ENCODE measurements at regions not wholly inside any gene's neighbourhood (a gene's known extent, or its start where the extent isn't known, plus 50 kb on each side); places are given as distances from the start of the nearest gene placed in this dataset.
"Not testable (repeated sequence)": the region's sequence is repeated elsewhere in the genome, so short reads cannot be mapped to it uniquely, and the experiment has no call there.

DNA sequence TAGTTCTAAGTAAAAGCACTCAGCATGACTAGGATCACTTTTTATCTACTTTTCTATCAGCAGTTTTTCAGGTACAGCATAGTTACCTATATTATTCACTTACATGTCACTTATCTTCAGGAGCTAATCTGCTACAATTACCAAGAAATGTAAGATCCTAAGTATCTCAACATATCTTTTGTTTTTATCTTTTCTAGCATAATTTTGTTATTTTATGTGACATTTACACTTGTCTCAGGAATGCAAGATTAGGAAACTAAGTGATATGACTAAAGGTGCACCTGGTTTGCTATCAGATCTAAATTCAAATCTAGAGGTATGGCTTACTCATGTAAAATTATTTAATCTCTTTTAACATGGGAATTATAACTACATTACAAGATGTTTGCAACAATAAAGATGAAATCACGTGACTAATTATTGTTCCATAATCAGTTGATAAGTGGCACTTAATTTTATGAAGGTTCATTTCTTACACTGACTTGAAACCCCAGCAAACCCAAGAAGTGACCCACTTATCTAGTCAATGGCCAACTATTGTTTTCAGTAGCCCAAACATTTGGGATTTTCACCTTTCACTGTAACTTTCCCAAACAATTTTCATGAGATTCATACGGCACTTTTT lies 390.3 kb upstream of the PCDH15 start:
- H3K4me3 ChIP-seq (replicated peaks; ENCODE audit: low read depth, low read length) = no peak overlapping the region
- TF ChIP-seq, protein P1, sequence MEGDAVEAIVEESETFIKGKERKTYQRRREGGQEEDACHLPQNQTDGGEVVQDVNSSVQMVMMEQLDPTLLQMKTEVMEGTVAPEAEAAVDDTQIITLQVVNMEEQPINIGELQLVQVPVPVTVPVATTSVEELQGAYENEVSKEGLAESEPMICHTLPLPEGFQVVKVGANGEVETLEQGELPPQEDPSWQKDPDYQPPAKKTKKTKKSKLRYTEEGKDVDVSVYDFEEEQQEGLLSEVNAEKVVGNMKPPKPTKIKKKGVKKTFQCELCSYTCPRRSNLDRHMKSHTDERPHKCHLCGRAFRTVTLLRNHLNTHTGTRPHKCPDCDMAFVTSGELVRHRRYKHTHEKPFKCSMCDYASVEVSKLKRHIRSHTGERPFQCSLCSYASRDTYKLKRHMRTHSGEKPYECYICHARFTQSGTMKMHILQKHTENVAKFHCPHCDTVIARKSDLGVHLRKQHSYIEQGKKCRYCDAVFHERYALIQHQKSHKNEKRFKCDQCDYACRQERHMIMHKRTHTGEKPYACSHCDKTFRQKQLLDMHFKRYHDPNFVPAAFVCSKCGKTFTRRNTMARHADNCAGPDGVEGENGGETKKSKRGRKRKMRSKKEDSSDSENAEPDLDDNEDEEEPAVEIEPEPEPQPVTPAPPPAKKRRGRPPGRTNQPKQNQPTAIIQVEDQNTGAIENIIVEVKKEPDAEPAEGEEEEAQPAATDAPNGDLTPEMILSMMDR (IDR thresholded peaks at IDR 0.05; ENCODE audit: low read length, missing control alignments) = no peak
- DNase-seq (ENCODE audit: low read depth) = no peak

DNA sequence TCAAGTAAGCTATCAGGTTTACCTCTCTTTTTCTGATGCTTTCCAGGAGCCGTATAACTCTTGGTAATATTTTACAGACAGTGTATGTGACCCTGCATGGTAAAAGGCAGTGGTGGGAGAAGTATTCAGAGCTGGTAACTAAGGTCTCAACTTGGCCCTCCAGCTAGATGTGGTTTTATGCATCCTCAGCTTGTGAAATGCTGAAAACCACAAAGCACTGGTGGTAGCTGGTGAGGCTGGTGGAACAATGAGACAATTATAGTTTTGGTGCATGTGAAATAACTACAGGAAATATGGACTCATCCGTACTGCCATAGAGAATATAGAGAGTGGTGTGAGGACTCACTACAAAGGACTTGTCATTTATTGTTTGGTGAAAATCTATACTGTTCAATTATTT lies 383.0 kb upstream of the PCDH15 start:
- no peak for DNase-seq (ENCODE audit: low read depth)
- no peak overlapping the region for H3K4me3 ChIP-seq (replicated peaks; ENCODE audit: low read depth, low read length)
- TF ChIP-seq, protein P1 (IDR thresholded peaks at IDR 0.05; ENCODE audit: low read length, missing control alignments) = no peak

DNA sequence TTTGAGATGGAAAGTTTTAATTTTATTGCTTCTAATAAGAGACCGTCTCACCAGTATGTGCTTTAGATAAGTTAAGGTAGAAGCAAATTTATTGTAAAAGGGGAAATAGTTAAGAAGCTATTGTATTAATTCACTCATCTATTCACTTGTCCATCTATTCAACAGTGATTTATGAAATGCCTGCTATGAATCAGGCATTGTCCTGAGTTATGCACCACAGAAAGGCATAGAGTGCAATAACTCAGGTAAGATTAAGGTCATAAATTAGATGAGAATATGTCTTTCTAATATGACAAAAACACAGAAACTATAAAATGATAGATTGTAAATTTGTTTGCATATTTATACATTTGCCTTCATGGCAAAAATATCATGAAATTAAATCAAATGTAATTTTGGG lies 379.3 kb upstream of the PCDH15 start:
- TF ChIP-seq, protein P1 (IDR thresholded peaks at IDR 0.05; ENCODE audit: low read length, missing control alignments) = no peak
- no peak for DNase-seq (ENCODE audit: low read depth)
- H3K4me3 ChIP-seq (replicated peaks; ENCODE audit: low read depth, low read length) = no peak overlapping the region

DNA sequence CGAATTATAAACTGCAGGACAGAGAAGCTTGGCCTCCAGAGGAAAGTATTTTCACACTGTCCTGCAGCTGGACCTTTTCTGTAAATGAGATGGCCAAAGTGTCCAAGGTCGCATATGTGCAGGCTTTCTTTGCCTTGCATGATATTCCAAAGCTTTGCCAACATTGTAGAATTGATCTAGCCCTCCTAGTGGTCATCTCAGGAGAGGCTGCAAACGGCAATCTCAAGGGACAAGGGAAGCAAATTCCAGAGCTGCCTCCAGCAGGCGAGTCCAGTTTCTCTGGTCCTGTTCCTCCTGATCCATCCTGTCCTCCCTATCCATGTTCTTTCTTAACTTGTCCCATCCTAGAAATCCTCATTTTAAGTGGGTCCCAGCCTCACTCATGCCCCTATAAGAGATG lies 373.4 kb upstream of the PCDH15 start:
- TF ChIP-seq, protein P1 (IDR thresholded peaks at IDR 0.05; ENCODE audit: low read length, missing control alignments) = no peak
- DNase-seq (ENCODE audit: low read depth) = no peak
- H3K4me3 ChIP-seq (replicated peaks; ENCODE audit: low read depth, low read length) = no peak overlapping the region

DNA sequence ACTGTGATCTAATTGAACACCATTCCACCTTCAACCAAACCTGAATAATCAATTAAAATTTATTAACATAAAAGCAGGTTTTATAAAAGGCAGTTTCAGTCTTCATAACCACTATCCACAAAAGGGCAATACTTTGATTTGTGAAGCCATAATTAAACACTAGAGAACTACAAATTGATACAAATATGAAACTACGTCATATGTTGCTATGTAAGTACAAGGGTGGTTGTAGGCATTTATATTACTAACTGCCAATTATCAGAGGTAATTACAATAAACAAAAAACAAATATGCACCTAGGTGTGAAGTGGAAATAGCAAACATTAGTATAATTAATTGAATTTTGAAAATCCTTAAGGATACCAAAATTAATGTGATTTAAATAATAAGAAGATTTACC lies 368.5 kb upstream of the PCDH15 start:
- TF ChIP-seq, protein P1 (IDR thresholded peaks at IDR 0.05; ENCODE audit: low read length, missing control alignments) = no peak
- no peak for DNase-seq (ENCODE audit: low read depth)
- no peak overlapping the region for H3K4me3 ChIP-seq (replicated peaks; ENCODE audit: low read depth, low read length)

DNA sequence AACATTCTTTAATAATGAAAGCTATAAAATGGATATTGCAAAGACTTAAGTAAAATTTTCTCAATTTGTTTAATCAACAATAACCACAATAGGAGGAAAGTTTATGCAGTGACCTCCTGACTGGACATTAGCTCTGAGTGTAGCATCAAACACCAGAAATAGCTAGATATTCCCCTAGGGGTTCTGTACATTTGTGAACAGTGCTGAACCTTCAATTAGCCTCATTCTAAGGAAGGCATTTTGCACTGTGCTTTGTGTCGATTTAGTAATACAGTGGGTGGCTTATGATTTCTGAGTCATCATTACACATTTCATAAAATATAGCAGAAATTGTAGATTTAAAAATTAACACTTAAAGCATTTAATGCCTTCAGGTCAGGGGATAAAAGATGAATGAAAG lies 367.3 kb upstream of the PCDH15 start:
- no peak for DNase-seq (ENCODE audit: low read depth)
- H3K4me3 ChIP-seq (replicated peaks; ENCODE audit: low read depth, low read length) = no peak overlapping the region
- TF ChIP-seq, protein P1 (IDR thresholded peaks at IDR 0.05; ENCODE audit: low read length, missing control alignments) = no peak

DNA sequence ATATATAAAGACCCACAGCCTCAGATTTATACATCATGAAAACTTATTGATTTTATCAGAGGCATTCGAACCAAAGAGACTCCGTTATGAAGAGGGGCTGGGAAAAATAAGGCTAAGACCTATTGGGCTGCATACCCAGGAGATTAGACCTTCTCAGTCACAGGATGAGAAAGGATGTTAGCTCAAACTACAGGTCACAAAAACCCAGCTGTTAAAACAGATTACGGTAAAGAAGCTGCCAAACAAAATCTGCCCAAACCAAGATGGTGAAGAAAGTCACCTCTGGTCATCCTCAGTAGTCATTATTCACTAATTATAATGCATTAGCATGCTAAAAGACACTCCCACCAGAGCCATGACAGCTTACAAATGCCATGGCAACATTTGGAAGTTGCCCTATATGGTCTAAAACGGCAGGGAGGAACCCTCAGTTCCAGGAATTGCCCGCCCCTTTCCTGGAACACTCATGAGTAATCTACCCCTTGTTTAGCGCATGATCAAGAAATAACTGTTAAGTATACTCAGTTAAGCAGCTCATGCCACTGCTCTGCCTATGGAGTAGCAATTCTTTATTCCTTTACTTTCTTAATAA lies 362.5 kb upstream of the PCDH15 start:
- TF ChIP-seq, protein P1 (IDR thresholded peaks at IDR 0.05; ENCODE audit: low read length, missing control alignments) = no peak

DNA sequence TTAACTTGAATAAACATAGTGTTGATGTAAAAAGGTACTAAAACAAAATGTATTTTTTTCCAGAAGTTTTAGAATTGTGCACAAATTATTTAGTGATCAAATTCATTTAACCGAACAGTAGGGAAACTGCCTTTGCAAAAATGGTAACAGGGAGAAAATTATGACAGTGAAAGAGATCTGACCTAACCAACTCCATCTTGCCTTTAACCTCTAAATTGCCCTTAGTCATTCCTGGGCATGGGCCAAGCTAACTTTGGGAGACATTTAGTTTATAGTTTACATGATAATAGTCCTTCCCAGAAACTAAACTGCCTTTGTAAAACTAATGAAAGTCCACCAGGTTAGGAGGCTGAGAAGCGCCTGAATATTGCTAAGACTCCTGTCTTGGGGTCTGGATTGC lies 361.3 kb upstream of the PCDH15 start:
- H3K4me3 ChIP-seq (replicated peaks; ENCODE audit: low read depth, low read length); DNase-seq (ENCODE audit: low read depth): not testable (repeated sequence)

More for the DNA sequence above, 362.5 kb upstream of the PCDH15 start:
- H3K4me3 ChIP-seq (replicated peaks; ENCODE audit: low read depth, low read length) = no peak overlapping the region
- no peak for DNase-seq (ENCODE audit: low read depth)

Data from fibroblast of pulmonary artery (primary cell).